ENCODE measurements at regions not wholly inside any gene's neighbourhood (a gene's known extent, or its start where the extent isn't known, plus 50 kb on each side); places are given as distances from the start of the nearest gene placed in this dataset.

DNA sequence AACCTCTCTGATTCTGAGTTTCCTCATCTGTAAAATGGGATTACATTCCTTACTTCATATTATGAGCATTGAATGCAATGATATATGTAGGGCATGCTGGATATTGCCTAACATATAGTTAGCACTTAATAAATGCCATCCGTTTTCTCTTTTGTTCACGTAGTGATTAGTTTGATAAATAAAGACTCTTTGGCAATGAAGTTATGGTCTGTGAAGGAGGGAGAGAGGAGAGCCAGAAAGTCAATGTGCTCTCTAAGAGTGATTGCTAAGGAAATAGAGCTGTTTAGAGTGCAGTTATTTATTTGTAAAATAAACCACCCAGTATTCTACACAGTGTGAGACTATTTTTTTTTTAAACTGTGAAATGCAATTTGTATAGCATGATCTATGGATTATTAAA, 207.9 kb upstream of the E2F8 start:
- TF ChIP-seq CTCF (IDR thresholded peaks at IDR 0.05), result no peak
- TF ChIP-seq POLR2AphosphoS5 (IDR thresholded peaks at IDR 0.05), result no peak
